Mucosa of descending colon (tissue), 3 donors: ENCODE measurements at regions not wholly inside any gene's neighbourhood (a gene's known extent, or its start where the extent isn't known, plus 50 kb on each side); places are given as distances from the start of the nearest gene placed in this dataset.
A peak's percentile ranks its signal among the peaks of the same experiment; 100 is the strongest.
"Not testable (repeated sequence)": the region's sequence is repeated elsewhere in the genome, so short reads cannot be mapped to it uniquely, and the experiment has no call there.

Experiments used
- ATAC-seq: fragments of 200-7000 bp; cut with Tn5 transposase; one replicate; pipeline ENCODE4 v1.9.1; 2020; ENCODE audit warnings: mild to moderate bottlenecking, moderate library complexity
- DNase-seq, 3 donors: peaks; one replicate each; pipeline ENCODE4 v3.0.0-alpha.2; 2020
- H3K36me3 ChIP-seq: fragments of 200-600 bp; one replicate; pipeline ENCODE4 v1.8.0; 2021; ENCODE audit warnings: low read depth, mild to moderate bottlenecking
- H3K4me1 ChIP-seq: fragments of 200-600 bp; one replicate; pipeline ENCODE4 v1.8.0; 2021; ENCODE audit warnings: low read depth, mild to moderate bottlenecking
- H3K4me3 ChIP-seq: fragments of 200-600 bp; one replicate; pipeline ENCODE4 v1.8.0; 2021; ENCODE audit warnings: mild to moderate bottlenecking
- H3K9me3 ChIP-seq: fragments of 200-600 bp; one replicate; pipeline ENCODE4 v1.8.0; 2021; ENCODE audit warnings: mild to moderate bottlenecking
- intact Hi-C, 2 donors: fragments of 100-400 bp; cut with DNase I in 1 of 2; cut with micrococcal nuclease in 1 of 2; formaldehyde crosslinking; loops; one replicate each; pipeline versions ENCODE4 v1.11.0 to v1.11.1; 2022; cut with DNase I, micrococcal nuclease
- TF ChIP-seq, protein P1 (sequence below): fragments of 200-600 bp; IDR thresholded peaks from one replicate; pipeline ENCODE4 v1.8.0; 2022; ENCODE audit warnings: antibody characterized with exemption, mild to moderate bottlenecking
- donor health status: DM: no; HTN: no; CAD: no; lungs with moderate emphysema.
- donor health status: DM: no; HTN: no; CAD: no.
- donor health status: DM: no; HTN: yes; CAD: no.

DNA sequence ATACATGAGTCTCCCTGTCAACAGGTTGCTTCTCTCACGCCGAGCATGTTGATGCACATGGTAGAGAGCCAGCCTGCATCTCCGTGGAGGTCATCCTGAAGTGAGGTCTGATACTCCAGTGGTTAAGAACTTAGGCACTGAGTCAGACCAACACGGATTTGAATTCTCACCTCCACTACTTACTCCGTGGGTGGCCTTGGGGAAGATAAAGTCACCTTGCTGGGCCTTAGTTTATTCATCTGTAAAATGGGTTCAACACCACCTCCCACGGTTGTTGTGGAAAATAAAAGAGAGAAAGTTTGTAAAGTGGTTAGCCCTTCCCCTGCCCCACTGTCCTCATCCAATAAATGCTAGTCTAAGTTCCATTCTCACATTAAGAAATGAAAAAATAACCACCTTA, 408.9 kb downstream of the MED13L start:
- intact Hi-C loops: no loop called here
- Histone ChIP-seq H3K9me3 (no peaks in the 10 kb centered on the region), H3K36me3 (no peaks in the 10 kb centered on the region), H3K4me3 (no peak overlapping the region), H3K4me1 (peaks cover 9% of the 10 kb centered on the region)
- DNase-seq: no peak
- TF ChIP-seq, protein P1, sequence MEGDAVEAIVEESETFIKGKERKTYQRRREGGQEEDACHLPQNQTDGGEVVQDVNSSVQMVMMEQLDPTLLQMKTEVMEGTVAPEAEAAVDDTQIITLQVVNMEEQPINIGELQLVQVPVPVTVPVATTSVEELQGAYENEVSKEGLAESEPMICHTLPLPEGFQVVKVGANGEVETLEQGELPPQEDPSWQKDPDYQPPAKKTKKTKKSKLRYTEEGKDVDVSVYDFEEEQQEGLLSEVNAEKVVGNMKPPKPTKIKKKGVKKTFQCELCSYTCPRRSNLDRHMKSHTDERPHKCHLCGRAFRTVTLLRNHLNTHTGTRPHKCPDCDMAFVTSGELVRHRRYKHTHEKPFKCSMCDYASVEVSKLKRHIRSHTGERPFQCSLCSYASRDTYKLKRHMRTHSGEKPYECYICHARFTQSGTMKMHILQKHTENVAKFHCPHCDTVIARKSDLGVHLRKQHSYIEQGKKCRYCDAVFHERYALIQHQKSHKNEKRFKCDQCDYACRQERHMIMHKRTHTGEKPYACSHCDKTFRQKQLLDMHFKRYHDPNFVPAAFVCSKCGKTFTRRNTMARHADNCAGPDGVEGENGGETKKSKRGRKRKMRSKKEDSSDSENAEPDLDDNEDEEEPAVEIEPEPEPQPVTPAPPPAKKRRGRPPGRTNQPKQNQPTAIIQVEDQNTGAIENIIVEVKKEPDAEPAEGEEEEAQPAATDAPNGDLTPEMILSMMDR: no peak
- no peak for ATAC-seq

DNA sequence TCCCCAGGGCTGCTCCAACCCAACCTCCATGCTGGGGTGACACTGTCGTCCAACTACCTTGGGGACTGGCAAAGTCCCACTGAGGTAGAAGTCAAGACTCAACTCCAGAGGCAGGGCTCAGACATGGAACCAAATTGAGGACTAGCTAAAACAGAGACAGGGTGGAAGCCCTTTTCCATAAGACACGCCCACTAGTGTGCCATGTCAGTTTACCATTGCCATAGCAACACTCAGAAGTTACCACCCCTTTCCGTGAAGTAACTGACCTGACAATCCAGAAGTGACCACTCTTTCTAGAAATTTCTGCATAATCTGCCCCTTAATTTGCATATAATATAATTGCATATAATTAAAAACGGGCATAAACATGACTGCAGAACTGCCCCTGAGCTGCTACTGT, 409.6 kb downstream of the MED13L start:
- intact Hi-C loops: no loop called here
- no peak overlapping the region for H3K4me3 ChIP-seq
- ATAC-seq: no peak
- DNase-seq: no peak
- no peaks in the 10 kb centered on the region for H3K9me3 ChIP-seq
- peaks cover 3% of the 10 kb centered on the region for H3K4me1 ChIP-seq
- no peaks in the 10 kb centered on the region for H3K36me3 ChIP-seq
- TF ChIP-seq, protein P1: no peak

DNA sequence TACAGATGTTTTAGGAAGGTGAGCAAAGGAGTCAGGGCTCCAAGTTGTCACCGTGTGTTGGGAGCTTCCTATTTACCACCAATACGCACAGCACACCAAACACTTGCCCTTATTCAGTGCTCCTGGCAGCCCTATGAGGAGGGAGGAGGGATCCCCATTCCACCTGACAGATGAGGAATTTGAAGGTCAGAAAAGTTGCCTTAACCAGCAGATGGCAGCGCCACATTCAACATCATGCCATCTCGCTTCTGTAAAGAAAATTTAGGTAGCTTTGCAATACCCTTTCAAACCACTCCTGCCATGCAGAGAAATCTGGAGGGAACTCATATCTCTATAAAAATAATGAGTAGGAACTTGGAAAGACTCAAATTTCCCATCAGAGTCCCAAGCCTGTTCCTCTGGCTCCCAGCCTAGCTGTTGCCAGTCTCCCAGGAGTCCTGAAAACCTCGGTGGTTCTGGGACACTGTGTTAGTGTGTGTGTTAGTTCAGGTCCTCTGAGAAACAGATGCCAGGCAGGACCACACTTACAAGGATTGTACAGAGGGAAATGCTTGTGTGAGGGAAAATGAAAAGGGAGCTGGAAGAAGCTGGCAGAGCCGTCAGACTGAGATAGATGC, 410.5 kb downstream of the MED13L start:
- TF ChIP-seq, protein P1: no peak
- ATAC-seq (peak; percentile 32), DNase-seq (peak in 1 of 3 donors; percentile 54)
- Histone ChIP-seq H3K4me1 (peaks cover 3% of the 10 kb centered on the region), H3K9me3 (no peaks in the 10 kb centered on the region), H3K4me3 (no peak overlapping the region), H3K36me3 (no peaks in the 10 kb centered on the region)
- intact Hi-C loops: no loop called here

DNA sequence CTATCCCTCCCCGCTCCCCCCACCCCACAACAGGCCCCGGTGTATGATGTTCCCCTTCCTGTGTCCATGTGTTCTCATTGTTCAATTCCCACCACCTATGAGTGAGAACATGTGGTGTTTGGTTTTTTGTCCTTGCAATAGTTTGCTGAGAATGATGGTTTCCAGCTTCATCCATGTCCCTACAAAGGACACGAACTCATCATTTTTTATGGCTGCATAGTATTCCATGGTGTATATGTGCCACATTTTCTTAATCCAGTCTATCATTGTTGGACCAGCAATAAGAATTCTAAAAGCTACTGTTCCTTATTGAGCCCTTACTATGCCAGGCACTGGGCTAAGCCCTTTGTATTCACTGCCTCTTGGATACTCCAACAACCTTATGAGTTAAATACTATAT, 411.2 kb downstream of the MED13L start:
- H3K36me3 ChIP-seq, DNase-seq, ATAC-seq, H3K9me3 ChIP-seq, H3K4me1 ChIP-seq, intact Hi-C loops, H3K4me3 ChIP-seq: not testable (repeated sequence)

DNA sequence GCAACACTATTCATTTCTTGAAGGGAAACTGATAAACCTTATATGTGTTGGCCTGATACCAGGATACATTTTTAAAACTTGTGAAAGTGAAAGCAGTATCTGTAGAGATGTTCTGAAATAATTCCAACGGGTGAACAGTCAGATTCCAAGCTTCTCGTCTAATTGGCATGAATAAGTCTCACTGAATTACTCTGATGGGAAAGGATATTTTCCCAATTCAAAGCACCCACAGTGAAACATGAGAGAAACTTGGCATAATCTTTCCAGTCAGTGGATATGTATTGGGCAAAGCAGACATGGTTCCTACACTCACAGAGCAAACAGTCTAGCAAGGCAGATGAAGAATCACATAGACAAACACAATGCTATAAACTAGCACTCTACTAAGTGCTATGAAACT, 413.1 kb downstream of the MED13L start:
- no peaks in the 10 kb centered on the region for H3K9me3 ChIP-seq
- ATAC-seq (peak; percentile 42), DNase-seq (no peak)
- H3K4me3 ChIP-seq: no peak overlapping the region
- TF ChIP-seq, protein P1: no peak
- peaks cover 15% of the 10 kb centered on the region for H3K4me1 ChIP-seq
- intact Hi-C loops: no loop called here
- no peaks in the 10 kb centered on the region for H3K36me3 ChIP-seq

DNA sequence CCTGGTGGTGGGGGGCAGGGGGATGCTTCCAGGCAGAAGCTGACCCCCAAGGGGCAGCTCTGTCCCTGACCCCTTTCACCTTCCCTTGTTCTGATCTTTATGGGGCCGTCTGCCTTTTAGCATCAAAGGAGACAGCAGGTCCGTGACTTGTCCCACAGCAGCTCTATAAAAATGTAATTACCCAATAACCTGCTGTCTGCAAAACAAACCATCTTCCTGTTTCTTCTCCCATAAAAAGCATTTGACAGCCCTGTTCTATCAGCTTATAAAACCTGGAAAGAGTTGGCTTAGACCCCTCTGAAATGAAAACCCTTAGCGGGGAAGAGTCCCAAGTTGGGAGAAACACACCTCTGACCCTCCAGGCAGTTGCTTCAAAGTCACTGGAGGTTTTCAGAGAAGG, 416.9 kb downstream of the MED13L start:
- intact Hi-C loops: no loop called here
- ATAC-seq (peak; percentile 55), DNase-seq (peak in 1 of 3 donors; percentile 14)
- H3K36me3 ChIP-seq: no peaks in the 10 kb centered on the region
- H3K9me3 ChIP-seq: no peaks in the 10 kb centered on the region
- peaks cover 15% of the 10 kb centered on the region for H3K4me1 ChIP-seq
- H3K4me3 ChIP-seq: no peak overlapping the region
- TF ChIP-seq, protein P1: no peak
